WTC11 (cell line): ENCODE measurements at regions not wholly inside any gene's neighbourhood (a gene's known extent, or its start where the extent isn't known, plus 50 kb on each side); places are given as distances from the start of the nearest gene placed in this dataset.

Experiments
- ATF3 ChIP-seq: sonication (generic); formaldehyde crosslinking; conservative IDR thresholded peaks from 2 replicates; pipeline ENCODE4 v1.8.1; 2022; ENCODE audit warnings: mild to moderate bottlenecking, missing genetic modification reagents
- CBFB ChIP-seq: sonication (generic); formaldehyde crosslinking; IDR thresholded peaks from 2 replicates; pipeline ENCODE4 v1.8.1; 2022; ENCODE audit warnings: mild to moderate bottlenecking, low read depth, missing genetic modification reagents
- CTCF ChIP-seq: fragments of 200-600 bp; IDR thresholded peaks from 2 replicates; pipeline ENCODE4 v1.8.0; 2022; ENCODE audit warnings: antibody characterized with exemption
- ELF4 ChIP-seq: sonication (generic); formaldehyde crosslinking; IDR thresholded peaks from 2 replicates; pipeline ENCODE4 v1.8.1; 2022; ENCODE audit warnings: low read depth, mild to moderate bottlenecking, moderate library complexity, missing genetic modification reagents
- FOXP1 ChIP-seq: sonication (generic); formaldehyde crosslinking; IDR thresholded peaks from 2 replicates; pipeline ENCODE4 v1.8.0; 2022; ENCODE audit warnings: missing genetic modification reagents, mild to moderate bottlenecking, moderate library complexity, borderline replicate concordance
- NR2C2 ChIP-seq: sonication (generic); formaldehyde crosslinking; IDR thresholded peaks from 2 replicates; pipeline ENCODE4 v1.8.0; 2022; ENCODE audit warnings: mild to moderate bottlenecking, missing genetic modification reagents
- NR3C1 ChIP-seq: sonication (generic); formaldehyde crosslinking; conservative IDR thresholded peaks from 2 replicates; pipeline ENCODE4 v1.8.1; 2023; ENCODE audit warnings: low read depth, mild to moderate bottlenecking, missing genetic modification reagents
- SP1 ChIP-seq: sonication (generic); formaldehyde crosslinking; conservative IDR thresholded peaks from 2 replicates; pipeline ENCODE4 v1.8.1; 2022; ENCODE audit warnings: missing genetic modification reagents
- USF1 ChIP-seq: sonication (generic); formaldehyde crosslinking; IDR thresholded peaks from 2 replicates; pipeline ENCODE4 v1.8.0; 2022; ENCODE audit warnings: mild to moderate bottlenecking, missing genetic modification reagents
- ZBTB43 ChIP-seq: sonication (generic); formaldehyde crosslinking; IDR thresholded peaks from 2 replicates; pipeline ENCODE4 v1.8.1; 2023; ENCODE audit warnings: mild to moderate bottlenecking, missing genetic modification reagents

- TF ChIP-seq ATF3 (CRISPR knock-in tag) (no peak), CTCF (no peak), ZBTB43 (no peak), CBFB (no peak), USF1 (CRISPR knock-in tag) (no peak), ELF4 (CRISPR knock-in tag) (no peak), NR3C1 (CRISPR knock-in tag) (no peak), NR2C2 (CRISPR knock-in tag) (no peak), FOXP1 (no peak), SP1 (no peak)
Observed at GRCh38 chr3:132161608-132162007, 126.8 kb upstream of the CPNE4 start.
